Glomerular endothelial cell (primary cell): ENCODE measurements at regions not wholly inside any gene's neighbourhood (a gene's known extent, or its start where the extent isn't known, plus 50 kb on each side); places are given as distances from the start of the nearest gene placed in this dataset.
"Not testable (repeated sequence)": the region's sequence is repeated elsewhere in the genome, so short reads cannot be mapped to it uniquely, and the experiment has no call there.

ENCODE experiments used
- DNase-seq: peaks from one replicate; pipeline ENCODE4 v3.0.0-alpha.2; 2011; ENCODE audit warnings: low read depth, low spot score; ENCODE audit errors: extremely low read depth

GRCh38 chr9:97248252-97248651 is 59.2 kb upstream of the CCDC180 start:
- DNase-seq: peak; percentile 5

GRCh38 chr9:97243606-97244005 is 63.9 kb upstream of the CCDC180 start:
- no peak for DNase-seq

- DNase-seq: not testable (repeated sequence)
Measured at GRCh38 chr9:97241430-97241829, 66.0 kb upstream of the CCDC180 start.

GRCh38 chr9:97237951-97238889 is 69.2 kb upstream of the CCDC180 start:
- peak; percentile 2 for DNase-seq

GRCh38 chr9:97237311-97237786 is 70.1 kb upstream of the CCDC180 start:
- no peak for DNase-seq

- DNase-seq: not testable (repeated sequence)
Measured at GRCh38 chr9:97233009-97233400, 74.5 kb upstream of the CCDC180 start.

- DNase-seq: not testable (repeated sequence)
Measured at GRCh38 chr9:97232060-97233008, 75.1 kb upstream of the CCDC180 start.

GRCh38 chr9:97222393-97222792 is 85.1 kb upstream of the CCDC180 start:
- not testable (repeated sequence) for DNase-seq

- not testable (repeated sequence) for DNase-seq
Measured at GRCh38 chr9:97221478-97222355, 85.7 kb upstream of the CCDC180 start.

- no peak for DNase-seq
Measured at GRCh38 chr9:97220894-97221477, 86.5 kb upstream of the CCDC180 start.

GRCh38 chr9:97220396-97220795 is 87.1 kb upstream of the CCDC180 start:
- DNase-seq: not testable (repeated sequence)

- not testable (repeated sequence) for DNase-seq
Measured at GRCh38 chr9:97219443-97220140, 87.9 kb upstream of the CCDC180 start.

- DNase-seq: not testable (repeated sequence)
Measured at GRCh38 chr9:97215127-97215526, 92.3 kb upstream of the CCDC180 start.

GRCh38 chr9:97214556-97214955 is 92.9 kb upstream of the CCDC180 start:
- not testable (repeated sequence) for DNase-seq

- DNase-seq: not testable (repeated sequence)
Measured at GRCh38 chr9:97199683-97200082, 107.8 kb upstream of the CCDC180 start.

- DNase-seq: not testable (repeated sequence)
Measured at GRCh38 chr9:97193767-97194166, 113.7 kb upstream of the CCDC180 start.

- DNase-seq: no peak
Measured at GRCh38 chr9:97188545-97188944, 118.9 kb upstream of the CCDC180 start.

- DNase-seq: not testable (repeated sequence)
Measured at GRCh38 chr9:97187706-97188105, 119.8 kb upstream of the CCDC180 start.

GRCh38 chr9:97186493-97186892 is 121.0 kb upstream of the CCDC180 start:
- no peak for DNase-seq
